H9 (cell line): ENCODE measurements at regions not wholly inside any gene's neighbourhood (a gene's known extent, or its start where the extent isn't known, plus 50 kb on each side); places are given as distances from the start of the nearest gene placed in this dataset.

Experiments
- DNase-seq: peaks from one replicate; pipeline ENCODE4 v3.0.0-alpha.2; 2017
- H2AFZ ChIP-seq: one replicate; pipeline ENCODE4 v1.6.1; 2013; ENCODE audit warnings: mild to moderate bottlenecking, low read length, control low read depth, moderate library complexity
- H2AK5ac ChIP-seq: 2 replicates; pipeline ENCODE4 v1.6.1; 2013; ENCODE audit warnings: low read length, control low read depth, mixed read lengths; ENCODE audit not compliant: insufficient read length
- H2BK120ac ChIP-seq: one replicate; pipeline ENCODE4 v1.6.1; 2013; ENCODE audit warnings: low read depth, mild to moderate bottlenecking, low read length, control low read depth, inconsistent platforms; ENCODE audit not compliant: poor library complexity, severe bottlenecking
- H2BK12ac ChIP-seq: 2 replicates; pipeline ENCODE4 v1.6.1; 2013; ENCODE audit warnings: low read length, control low read depth, mixed read lengths, low read depth; ENCODE audit not compliant: insufficient read length
- H2BK15ac ChIP-seq: 2 replicates; pipeline ENCODE4 v1.6.1; 2013; ENCODE audit warnings: low read depth, low read length, control low read depth
- H2BK20ac ChIP-seq: one replicate; pipeline ENCODE4 v1.6.1; 2013; ENCODE audit warnings: low read depth, mild to moderate bottlenecking, low read length, control low read depth, inconsistent platforms; ENCODE audit not compliant: poor library complexity, severe bottlenecking
- H2BK5ac ChIP-seq: 2 replicates; pipeline ENCODE4 v1.6.1; 2013; ENCODE audit warnings: low read length, control low read depth, mixed read lengths; ENCODE audit not compliant: insufficient read length
- H3K14ac ChIP-seq: 2 replicates; pipeline ENCODE4 v1.6.1; 2013; ENCODE audit warnings: low read length, control low read depth; ENCODE audit not compliant: insufficient read depth
- H3K18ac ChIP-seq: 2 replicates; pipeline ENCODE4 v1.6.1; 2013; ENCODE audit warnings: low read depth, mild to moderate bottlenecking, mixed read lengths, low read length, control low read depth; ENCODE audit not compliant: insufficient read length
- H3K23ac ChIP-seq: 2 replicates; pipeline ENCODE4 v1.6.1; 2013; ENCODE audit warnings: low read length, control low read depth, mixed read lengths, low read depth; ENCODE audit not compliant: insufficient read length
- H3K23me2 ChIP-seq: 2 replicates; pipeline ENCODE4 v1.6.1; 2013; ENCODE audit warnings: low read depth, mild to moderate bottlenecking, mixed read lengths, low read length, control low read depth; ENCODE audit not compliant: insufficient read length, poor library complexity, severe bottlenecking
- H3K27ac ChIP-seq: 2 replicates; pipeline ENCODE4 v1.5.1; 2013; ENCODE audit warnings: low read length, control low read depth, mixed read lengths, low read depth; ENCODE audit not compliant: insufficient read length
- H3K27me3 ChIP-seq: 2 replicates; pipeline ENCODE4 v1.6.1; 2013; ENCODE audit warnings: low read length, control low read depth, inconsistent platforms; ENCODE audit not compliant: insufficient read depth
- H3K4ac ChIP-seq: 2 replicates; pipeline ENCODE4 v1.6.1; 2013; ENCODE audit warnings: low read depth, mild to moderate bottlenecking, control low read depth, inconsistent platforms, low read length, moderate library complexity
- H3K4me1 ChIP-seq: 2 replicates; pipeline ENCODE4 v1.6.1; 2013; ENCODE audit warnings: low read length, control low read depth, inconsistent platforms; ENCODE audit not compliant: insufficient read depth
- H3K4me2 ChIP-seq: 2 replicates; pipeline ENCODE4 v1.6.1; 2013; ENCODE audit warnings: low read length, control low read depth, mixed read lengths; ENCODE audit not compliant: insufficient read length, insufficient read depth
- H3K56ac ChIP-seq: 2 replicates; pipeline ENCODE4 v1.6.1; 2013; ENCODE audit warnings: low read depth, mild to moderate bottlenecking, mixed read lengths, low read length, control low read depth; ENCODE audit not compliant: insufficient read length
- H3K79me1 ChIP-seq: 2 replicates; pipeline ENCODE4 v1.6.1; 2013; ENCODE audit warnings: low read depth, mild to moderate bottlenecking, moderate library complexity, low read length, control low read depth, inconsistent platforms; ENCODE audit not compliant: insufficient read depth, poor library complexity, severe bottlenecking
- H3K79me2 ChIP-seq: 2 replicates; pipeline ENCODE4 v1.6.1; 2013; ENCODE audit warnings: low read length, control low read depth, inconsistent platforms; ENCODE audit not compliant: insufficient read depth
- H3K9ac ChIP-seq: 2 replicates; pipeline ENCODE4 v1.6.1; 2013; ENCODE audit warnings: low read length, control low read depth, mixed read lengths; ENCODE audit not compliant: insufficient read length; ENCODE audit errors: extremely low read depth
- H3K9me3 ChIP-seq: one replicate; pipeline ENCODE4 v1.6.1; 2013; ENCODE audit warnings: low read depth, low read length, inconsistent platforms; ENCODE audit not compliant: control insufficient read depth
- H3T11ph ChIP-seq: one replicate; pipeline ENCODE4 v1.6.1; 2013; ENCODE audit warnings: mild to moderate bottlenecking, low read length, control low read depth, inconsistent platforms
- H4K20me1 ChIP-seq: one replicate; pipeline ENCODE4 v1.6.1; 2013; ENCODE audit not compliant: control insufficient read depth, insufficient read length, insufficient read depth
- H4K5ac ChIP-seq: 2 replicates; pipeline ENCODE4 v1.6.1; 2013; ENCODE audit warnings: low read depth, mild to moderate bottlenecking, mixed read lengths, low read length, control low read depth; ENCODE audit not compliant: insufficient read length
- H4K8ac ChIP-seq: replicated peaks from 2 replicates; pipeline ENCODE4 v1.6.1; 2013; ENCODE audit warnings: low read length, control low read depth, mixed read lengths, low read depth; ENCODE audit not compliant: insufficient read length
- H4K91ac ChIP-seq: 2 replicates; pipeline ENCODE4 v1.6.1; 2013; ENCODE audit warnings: low read depth, mild to moderate bottlenecking, moderate library complexity, mixed read lengths, low read length, control low read depth; ENCODE audit not compliant: insufficient read length
- H3K27ac Mint-ChIP-seq, 3 experiments: 2 replicates in 2 of 3; 3 replicates in 1 of 3; pipeline ENCODE4 v1.8.0; 2020 to 2021; ENCODE audit warnings: mixed read lengths in 3 of 3, mild to moderate bottlenecking in 1 of 3, moderate library complexity in 1 of 3
- H3K27me3 Mint-ChIP-seq: 2 replicates; pipeline ENCODE4 v1.8.0; 2021; ENCODE audit warnings: low read depth, mild to moderate bottlenecking, moderate library complexity, mixed read lengths
- H3K36me3 Mint-ChIP-seq, 3 experiments: 2 replicates in 2 of 3; 3 replicates in 1 of 3; pipeline ENCODE4 v1.8.0; 2020 to 2021; ENCODE audit warnings: low read depth in 3 of 3, mixed read lengths in 3 of 3; ENCODE audit not compliant: insufficient read depth in 1 of 3
- H3K4me1 Mint-ChIP-seq, 2 experiments: 2 replicates each; pipeline ENCODE4 v1.8.0; 2020; ENCODE audit warnings: mixed read lengths in 2 of 2
- H3K4me3 Mint-ChIP-seq, 2 experiments: 2 replicates in 1 of 2; 3 replicates in 1 of 2; pipeline ENCODE4 v1.8.0; 2020 to 2021; ENCODE audit warnings: mild to moderate bottlenecking in 2 of 2, mixed read lengths in 2 of 2, moderate library complexity in 1 of 2
- H3K9me3 Mint-ChIP-seq, 2 experiments: 2 replicates in 1 of 2; 3 replicates in 1 of 2; pipeline ENCODE4 v1.8.0; 2020; ENCODE audit warnings: mild to moderate bottlenecking in 2 of 2, mixed read lengths in 2 of 2, moderate library complexity in 1 of 2
- WGBS: extraction: QIAGEN DNeasy Blood & Tissue Kit; methylation state at CpG from one replicate; pipeline ENCODE4 v1.1.7; 2013; ENCODE audit warnings: missing lambda C conversion rate, low lambda C conversion rate, mixed read lengths; ENCODE audit not compliant: insufficient read length; ENCODE audit errors: extremely low coverage; 5-methylcytosine and 5-hydroxymethylcytosine counted together
- TF ChIP-seq, protein P1 (sequence below): fragments of 200-600 bp; sonication (generic); conservative IDR thresholded peaks from 3 replicates; pipeline ENCODE4 v1.8.0; 2021; ENCODE audit warnings: antibody characterized with exemption, mild to moderate bottlenecking

DNA sequence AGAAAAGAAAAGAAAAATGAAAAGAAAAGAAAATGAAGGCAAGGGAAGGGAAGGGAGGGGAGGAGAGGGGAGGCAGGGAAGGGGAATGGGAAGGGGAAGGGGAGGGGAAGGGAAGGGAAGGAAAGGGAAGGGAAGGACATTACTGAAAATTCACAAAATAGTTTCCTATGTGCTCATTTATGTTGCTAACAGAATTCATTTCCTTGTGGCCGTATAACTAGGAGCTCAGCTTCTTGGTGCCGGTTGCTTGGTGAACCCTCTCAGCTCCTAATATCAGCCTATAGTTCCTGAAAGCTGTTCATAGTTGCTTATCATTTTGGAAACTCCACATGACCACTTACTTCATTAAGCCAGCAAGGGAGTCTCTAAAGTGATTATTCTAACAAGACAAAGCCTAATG lies 379.8 kb upstream of the TMEFF2 start:
- Mint-ChIP-seq H3K4me1 (no peaks in the 10 kb centered on the region), H3K36me3 (no peaks in the 10 kb centered on the region), H3K4me3 (no peak overlapping the region), H3K27me3 (no peaks in the 10 kb centered on the region), H3K27ac (no peak overlapping the region), H3K9me3 (no peaks in the 10 kb centered on the region)
- H2BK15ac ChIP-seq: no peak overlapping the region
- H3K18ac ChIP-seq: no peak overlapping the region
- no peak overlapping the region for H3K23ac ChIP-seq
- H3K56ac ChIP-seq: no peak overlapping the region
- no peak overlapping the region for H2AK5ac ChIP-seq
- no CpG with 5 or more reads among the region's 2 CpGs for WGBS
- no peaks in the 10 kb centered on the region for H3K9me3 ChIP-seq
- H3K14ac ChIP-seq: no peak overlapping the region
- H3K79me1 ChIP-seq: no peaks in the 10 kb centered on the region
- H4K5ac ChIP-seq: no peak overlapping the region
- TF ChIP-seq, protein P1, sequence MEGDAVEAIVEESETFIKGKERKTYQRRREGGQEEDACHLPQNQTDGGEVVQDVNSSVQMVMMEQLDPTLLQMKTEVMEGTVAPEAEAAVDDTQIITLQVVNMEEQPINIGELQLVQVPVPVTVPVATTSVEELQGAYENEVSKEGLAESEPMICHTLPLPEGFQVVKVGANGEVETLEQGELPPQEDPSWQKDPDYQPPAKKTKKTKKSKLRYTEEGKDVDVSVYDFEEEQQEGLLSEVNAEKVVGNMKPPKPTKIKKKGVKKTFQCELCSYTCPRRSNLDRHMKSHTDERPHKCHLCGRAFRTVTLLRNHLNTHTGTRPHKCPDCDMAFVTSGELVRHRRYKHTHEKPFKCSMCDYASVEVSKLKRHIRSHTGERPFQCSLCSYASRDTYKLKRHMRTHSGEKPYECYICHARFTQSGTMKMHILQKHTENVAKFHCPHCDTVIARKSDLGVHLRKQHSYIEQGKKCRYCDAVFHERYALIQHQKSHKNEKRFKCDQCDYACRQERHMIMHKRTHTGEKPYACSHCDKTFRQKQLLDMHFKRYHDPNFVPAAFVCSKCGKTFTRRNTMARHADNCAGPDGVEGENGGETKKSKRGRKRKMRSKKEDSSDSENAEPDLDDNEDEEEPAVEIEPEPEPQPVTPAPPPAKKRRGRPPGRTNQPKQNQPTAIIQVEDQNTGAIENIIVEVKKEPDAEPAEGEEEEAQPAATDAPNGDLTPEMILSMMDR: no peak
- H4K8ac ChIP-seq: no peak overlapping the region
- no peaks in the 10 kb centered on the region for H3K23me2 ChIP-seq
- H3K4me1 ChIP-seq: no peaks in the 10 kb centered on the region
- H3K27ac ChIP-seq: no peak overlapping the region
- no peaks in the 10 kb centered on the region for H3K27me3 ChIP-seq
- no peak overlapping the region for H2BK12ac ChIP-seq
- no peaks in the 10 kb centered on the region for H4K20me1 ChIP-seq
- no peak overlapping the region for H3K4ac ChIP-seq
- H2BK5ac ChIP-seq: no peak overlapping the region
- H2BK20ac ChIP-seq: no peak overlapping the region
- H2AFZ ChIP-seq: no peak overlapping the region
- no peak overlapping the region for H4K91ac ChIP-seq
- H3K79me2 ChIP-seq: no peaks in the 10 kb centered on the region
- no peak overlapping the region for H3K4me2 ChIP-seq
- no peak overlapping the region for H3K9ac ChIP-seq
- H2BK120ac ChIP-seq: no peak overlapping the region
- H3T11ph ChIP-seq: no peak overlapping the region
- DNase-seq: no peak
